Gastroesophageal sphincter (tissue), 3 donors: ENCODE measurements at regions not wholly inside any gene's neighbourhood (a gene's known extent, or its start where the extent isn't known, plus 50 kb on each side); places are given as distances from the start of the nearest gene placed in this dataset.

ENCODE experiments used
- CTCF ChIP-seq, 4 experiments: fragments of 200-600 bp in 2 of 4; fragments of 450-650 bp in 2 of 4; sonication (generic) in 1 of 4; IDR thresholded peaks; one replicate each; pipeline ENCODE4 v1.5.1; 2017 to 2019; ENCODE audit warnings: antibody characterized with exemption in 4 of 4, mild to moderate bottlenecking in 2 of 4, moderate library complexity in 2 of 4
- EP300 ChIP-seq: sonication (generic); formaldehyde crosslinking; IDR thresholded peaks from one replicate; pipeline ENCODE4 v1.6.1; 2017; ENCODE audit warnings: antibody characterized with exemption, mild to moderate bottlenecking
- POLR2A ChIP-seq, 2 donors: fragments of 450-650 bp; IDR thresholded peaks; one replicate each; pipeline ENCODE4 v1.6.1; 2017; ENCODE audit warnings: antibody characterized with exemption in 2 of 2, mild to moderate bottlenecking in 2 of 2, moderate library complexity in 1 of 2
- POLR2AphosphoS5 ChIP-seq: sonication (generic); formaldehyde crosslinking; IDR thresholded peaks from one replicate; pipeline ENCODE4 v1.6.1; 2017; ENCODE audit warnings: antibody characterized with exemption

GRCh38 chrX:13397878-13398818 lies 78.3 kb upstream of the ATXN3L start:
- no peak for TF ChIP-seq CTCF (IDR thresholded peaks at IDR 0.05)
- TF ChIP-seq POLR2A (IDR thresholded peaks at IDR 0.05), result no peak
- peak; percentile 87 for TF ChIP-seq POLR2AphosphoS5
- TF ChIP-seq EP300, result no peak
